HG02840 (cell line): ENCODE measurements at regions not wholly inside any gene's neighbourhood (a gene's known extent, or its start where the extent isn't known, plus 50 kb on each side); places are given as distances from the start of the nearest gene placed in this dataset.

ENCODE experiments used
- ATAC-seq: cut with Tn5 transposase; IDR thresholded peaks from one replicate; pipeline ENCODE4 v1.9.1; 2021; ENCODE audit warnings: mild to moderate bottlenecking, moderate library complexity, moderate number of reproducible peaks; ENCODE audit not compliant: unreplicated experiment, low FRiP score

GRCh38 chr4:3343358-3343757, 50.5 kb downstream of the RGS12 start:
- ATAC-seq, result no peak

GRCh38 chr4:3344104-3344503, 51.3 kb downstream of the RGS12 start:
- no peak for ATAC-seq

- ATAC-seq, result no peak
Observed at GRCh38 chr4:3344596-3344995, 51.8 kb downstream of the RGS12 start.

- ATAC-seq, result no peak
Observed at GRCh38 chr4:3345384-3345783, 52.6 kb downstream of the RGS12 start.

GRCh38 chr4:3346146-3346545, 53.3 kb downstream of the RGS12 start:
- no peak for ATAC-seq

- no peak for ATAC-seq
Observed at GRCh38 chr4:3347871-3348270, 55.0 kb downstream of the RGS12 start.

- ATAC-seq, result no peak
Observed at GRCh38 chr4:3348621-3349020, 55.8 kb downstream of the RGS12 start.

DNA sequence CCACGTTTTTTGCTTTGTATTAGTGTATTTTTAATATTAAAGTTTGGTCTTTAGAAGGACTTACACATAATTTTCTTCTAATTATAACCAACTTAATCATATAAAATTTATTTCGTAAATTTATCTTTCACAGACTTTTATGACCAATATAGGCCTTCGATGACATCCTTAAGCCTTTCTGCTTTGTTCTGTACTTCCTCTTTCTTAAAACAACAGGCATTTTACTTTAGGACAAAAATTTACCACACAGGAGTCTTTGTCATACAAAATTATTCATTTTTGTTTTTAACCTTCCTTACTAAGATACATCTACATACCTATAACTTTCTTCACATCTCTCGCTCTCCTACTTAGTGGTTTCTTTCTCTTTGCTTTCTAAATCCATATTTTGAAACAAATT, 56.3 kb downstream of the RGS12 start:
- ATAC-seq, result no peak

- ATAC-seq, result no peak
Observed at GRCh38 chr4:3351997-3352396, 59.2 kb downstream of the RGS12 start.

- ATAC-seq, result no peak
Observed at GRCh38 chr4:3352505-3352904, 59.7 kb downstream of the RGS12 start.

GRCh38 chr4:3352941-3353594, 60.2 kb downstream of the RGS12 start:
- no peak for ATAC-seq

GRCh38 chr4:3353752-3354454, 61.1 kb downstream of the RGS12 start:
- no peak for ATAC-seq

- ATAC-seq, result no peak
Observed at GRCh38 chr4:3354455-3354811, 61.6 kb downstream of the RGS12 start.

- ATAC-seq, result no peak
Observed at GRCh38 chr4:3355266-3355748, 62.5 kb downstream of the RGS12 start.

DNA sequence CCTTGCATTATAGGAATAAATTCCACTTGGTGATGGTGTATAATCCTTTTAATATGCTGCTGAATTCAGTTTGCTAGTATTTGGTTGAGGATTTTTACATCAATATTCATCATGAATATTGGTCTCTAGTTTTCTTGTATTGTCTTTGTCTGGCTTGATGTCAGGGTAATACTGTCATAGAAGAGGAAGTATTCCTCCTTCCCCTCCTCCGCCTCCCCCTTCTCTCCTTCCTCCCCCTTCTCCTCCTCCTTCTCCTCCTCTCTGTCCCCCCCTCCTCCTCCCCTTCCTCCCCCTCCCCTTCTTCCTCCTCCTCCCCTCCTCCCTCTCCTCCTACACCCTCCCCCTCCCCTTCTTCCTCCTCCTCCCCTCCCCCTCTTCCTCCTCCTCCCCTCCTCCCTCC, 65.8 kb downstream of the RGS12 start:
- no peak for ATAC-seq

DNA sequence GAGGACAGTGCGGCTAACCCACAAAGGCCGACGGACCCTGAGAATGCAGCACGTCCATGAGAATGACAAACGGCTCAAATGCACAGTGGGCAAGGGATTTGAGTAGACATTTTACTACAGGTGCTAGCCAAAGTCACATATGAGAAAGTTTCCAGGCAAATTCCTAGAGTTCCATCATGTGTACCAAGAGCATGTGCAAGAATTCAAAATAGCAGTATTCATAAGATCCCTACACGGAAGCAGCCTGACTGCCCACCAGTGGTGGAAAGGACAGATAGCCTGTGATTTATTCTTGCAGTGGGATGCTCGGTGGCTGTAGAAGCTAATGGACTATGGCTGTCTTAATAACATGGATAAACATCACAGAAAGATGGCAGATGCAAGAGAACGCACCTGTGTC, 68.0 kb downstream of the RGS12 start:
- ATAC-seq, result no peak

DNA sequence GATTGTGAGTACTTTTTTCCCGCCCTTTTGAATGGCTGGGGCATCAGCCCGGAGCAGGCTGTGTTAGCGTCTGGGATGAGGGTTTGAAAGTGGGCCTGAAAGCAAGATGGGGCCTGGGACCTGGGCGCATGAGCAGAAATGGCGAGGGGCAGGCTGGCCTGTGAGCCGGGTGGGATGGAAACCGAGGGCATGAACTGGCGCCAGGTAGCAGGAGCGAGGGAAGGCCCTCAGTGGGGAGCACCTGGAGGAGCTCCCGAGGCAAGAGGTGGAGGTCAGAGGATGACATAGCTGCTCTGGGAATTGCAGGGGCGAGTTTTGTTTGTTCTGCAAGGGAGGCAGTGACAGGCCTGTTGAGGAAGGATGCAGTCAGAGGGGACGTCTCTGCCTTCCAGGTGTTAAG, 68.6 kb downstream of the RGS12 start:
- no peak for ATAC-seq

DNA sequence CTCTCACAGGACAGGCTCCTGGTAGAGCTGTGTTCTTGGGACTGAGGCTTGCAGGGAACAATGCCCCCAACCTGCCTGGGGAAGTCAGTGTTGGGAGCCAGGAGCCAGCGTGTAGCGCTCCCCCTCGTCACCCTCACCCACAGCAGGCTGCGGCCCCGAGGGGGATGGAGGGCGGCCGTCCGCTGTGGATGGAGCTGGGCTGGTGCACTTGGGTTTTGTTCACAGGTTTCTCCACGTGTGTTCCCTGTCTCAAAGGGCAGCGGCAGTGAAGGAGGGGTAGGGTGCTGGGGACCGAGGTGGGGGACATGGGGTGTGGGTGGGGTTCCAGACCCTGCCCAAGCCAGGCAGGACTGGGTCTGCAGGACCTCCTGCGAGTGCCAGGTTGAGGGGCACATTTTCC, 69.1 kb downstream of the RGS12 start:
- ATAC-seq, result no peak

- ATAC-seq, result no peak
Observed at GRCh38 chr4:3362431-3363287, 69.8 kb downstream of the RGS12 start.

GRCh38 chr4:3363411-3364141, 70.8 kb downstream of the RGS12 start:
- no peak for ATAC-seq

- no peak for ATAC-seq
Observed at GRCh38 chr4:3364199-3364598, 71.4 kb downstream of the RGS12 start.
